ENCODE measurements at regions not wholly inside any gene's neighbourhood (a gene's known extent, or its start where the extent isn't known, plus 50 kb on each side); places are given as distances from the start of the nearest gene placed in this dataset.

- DNase-seq (ENCODE audit: low read depth), result no peak
Measured at GRCh38 chr15:92224843-92225242, 168.8 kb upstream of the ST8SIA2 start.

- DNase-seq (ENCODE audit: low read depth), result no peak
Measured at GRCh38 chr15:92226020-92226612, 167.6 kb upstream of the ST8SIA2 start.

GRCh38 chr15:92228830-92229229 lies 164.9 kb upstream of the ST8SIA2 start:
- DNase-seq (ENCODE audit: low read depth), result no peak

GRCh38 chr15:92231461-92231860 lies 162.2 kb upstream of the ST8SIA2 start:
- DNase-seq (ENCODE audit: low read depth), result no peak

GRCh38 chr15:92232317-92232716 lies 161.4 kb upstream of the ST8SIA2 start:
- no peak for DNase-seq (ENCODE audit: low read depth)

GRCh38 chr15:92232876-92233275 lies 160.8 kb upstream of the ST8SIA2 start:
- DNase-seq (ENCODE audit: low read depth), result no peak

GRCh38 chr15:92243227-92243626 lies 150.5 kb upstream of the ST8SIA2 start:
- no peak for DNase-seq (ENCODE audit: low read depth)

- no peak for DNase-seq (ENCODE audit: low read depth)
Measured at GRCh38 chr15:92244703-92245102, 149.0 kb upstream of the ST8SIA2 start.

- DNase-seq (ENCODE audit: low read depth), result no peak
Measured at GRCh38 chr15:92247649-92248242, 145.9 kb upstream of the ST8SIA2 start.

GRCh38 chr15:92266796-92267685 lies 126.6 kb upstream of the ST8SIA2 start:
- DNase-seq (ENCODE audit: low read depth), result no peak

GRCh38 chr15:92268900-92269299 lies 124.8 kb upstream of the ST8SIA2 start:
- no peak for DNase-seq (ENCODE audit: low read depth)

- no peak for DNase-seq (ENCODE audit: low read depth)
Measured at GRCh38 chr15:92271179-92271578, 122.5 kb upstream of the ST8SIA2 start.

GRCh38 chr15:92272106-92272505 lies 121.6 kb upstream of the ST8SIA2 start:
- no peak for DNase-seq (ENCODE audit: low read depth)

- DNase-seq (ENCODE audit: low read depth), result no peak
Measured at GRCh38 chr15:92273286-92273685, 120.4 kb upstream of the ST8SIA2 start.

GRCh38 chr15:92273723-92274122 lies 120.0 kb upstream of the ST8SIA2 start:
- peak; percentile 41 for DNase-seq (ENCODE audit: low read depth)

GRCh38 chr15:92277776-92278175 lies 115.9 kb upstream of the ST8SIA2 start:
- DNase-seq (ENCODE audit: low read depth), result peak; percentile 24

- no peak for DNase-seq (ENCODE audit: low read depth)
Measured at GRCh38 chr15:92283813-92284212, 109.9 kb upstream of the ST8SIA2 start.

- no peak for DNase-seq (ENCODE audit: low read depth)
Measured at GRCh38 chr15:92288755-92289154, 104.9 kb upstream of the ST8SIA2 start.

- DNase-seq (ENCODE audit: low read depth), result no peak
Measured at GRCh38 chr15:92289733-92290132, 103.9 kb upstream of the ST8SIA2 start.

GRCh38 chr15:92290359-92290992 lies 103.2 kb upstream of the ST8SIA2 start:
- DNase-seq (ENCODE audit: low read depth), result no peak

GRCh38 chr15:92291900-92292299 lies 101.8 kb upstream of the ST8SIA2 start:
- DNase-seq (ENCODE audit: low read depth), result no peak

GRCh38 chr15:92294759-92295158 lies 98.9 kb upstream of the ST8SIA2 start:
- peak; percentile 52 for DNase-seq (ENCODE audit: low read depth)
